Liver (tissue), 8 donors: ENCODE measurements at regions not wholly inside any gene's neighbourhood (a gene's known extent, or its start where the extent isn't known, plus 50 kb on each side); places are given as distances from the start of the nearest gene placed in this dataset.

Source experiments
- DNase-seq: peaks from one replicate; pipeline ENCODE4 v3.0.0-alpha.2; 2017; ENCODE audit warnings: low spot score
- H3K27ac ChIP-seq, 2 donors: one replicate each; pipeline ENCODE4 v1.7.0; 2013; ENCODE audit warnings: inconsistent platforms in 2 of 2, low read length in 2 of 2, control low read depth in 1 of 2, low read depth in 1 of 2, mild to moderate bottlenecking in 1 of 2
- H3K27me3 ChIP-seq, 4 donors: one replicate each; pipeline versions ENCODE4 v1.6.1 to v1.7.0; 2013; ENCODE audit warnings: low read length in 3 of 4, inconsistent platforms in 1 of 4, mild to moderate bottlenecking in 1 of 4, moderate library complexity in 1 of 4; ENCODE audit not compliant: control insufficient read depth in 4 of 4, insufficient read depth in 4 of 4
- H3K36me3 ChIP-seq, 4 donors: one replicate each; pipeline versions ENCODE4 v1.6.1 to v1.7.0; 2013; ENCODE audit warnings: low read length in 3 of 4, mild to moderate bottlenecking in 3 of 4, low read depth in 1 of 4, moderate library complexity in 1 of 4; ENCODE audit not compliant: control insufficient read depth in 4 of 4, insufficient read depth in 3 of 4
- H3K4me1 ChIP-seq, 4 donors: one replicate each; pipeline versions ENCODE4 v1.6.1 to v1.7.0; 2013; ENCODE audit warnings: low read length in 3 of 4, mild to moderate bottlenecking in 3 of 4, moderate library complexity in 1 of 4; ENCODE audit not compliant: control insufficient read depth in 4 of 4, insufficient read depth in 4 of 4
- H3K4me3 ChIP-seq, 3 donors: one replicate each; pipeline versions ENCODE4 v1.6.1 to v1.7.0; 2013; ENCODE audit warnings: low read length in 3 of 3, control low read depth in 1 of 3, low read depth in 1 of 3, mild to moderate bottlenecking in 1 of 3
- H3K9ac ChIP-seq, 2 donors: one replicate each; pipeline ENCODE4 v1.7.0; 2013; ENCODE audit warnings: low read length in 2 of 2, mild to moderate bottlenecking in 2 of 2, moderate library complexity in 2 of 2, control low read depth in 1 of 2, low read depth in 1 of 2
- H3K9me3 ChIP-seq, 4 donors: one replicate each; pipeline versions ENCODE4 v1.6.1 to v1.7.0; 2013; ENCODE audit warnings: low read length in 3 of 4; ENCODE audit not compliant: control insufficient read depth in 4 of 4
- ATF3 ChIP-seq: IDR thresholded peaks from 2 replicates; pipeline ENCODE4 v1.6.1; 2016; ENCODE audit warnings: antibody characterized with exemption
- CTCF ChIP-seq: fragments of 150-350 bp; IDR thresholded peaks from 2 replicates; pipeline ENCODE4 v1.5.1; 2017; ENCODE audit warnings: improper control_type of control experiment, low read depth, low read length; ENCODE audit not compliant: missing input control
- EGR1 ChIP-seq, 2 donors: IDR thresholded peaks; 2 replicates each; pipeline ENCODE4 v1.6.1; 2016 to 2018; ENCODE audit warnings: antibody characterized with exemption in 2 of 2, low read depth in 2 of 2
- FOXA1 ChIP-seq: IDR thresholded peaks from 2 replicates; pipeline ENCODE4 v1.6.1; 2016; ENCODE audit warnings: antibody characterized with exemption
- FOXA2 ChIP-seq: IDR thresholded peaks from 2 replicates; pipeline ENCODE4 v1.6.1; 2016; ENCODE audit warnings: antibody characterized with exemption
- GABPA ChIP-seq, 2 donors: IDR thresholded peaks in 1 of 2; conservative IDR thresholded peaks in 1 of 2; 2 replicates each; pipeline ENCODE4 v1.6.1; 2016; ENCODE audit warnings: antibody characterized with exemption in 2 of 2, mild to moderate bottlenecking in 1 of 2, moderate library complexity in 1 of 2
- HNF4A ChIP-seq, 2 donors: conservative IDR thresholded peaks; 2 replicates each; pipeline ENCODE4 v1.6.1; 2016; ENCODE audit warnings: antibody characterized with exemption in 2 of 2, mild to moderate bottlenecking in 2 of 2
- HNF4G ChIP-seq: IDR thresholded peaks from 2 replicates; pipeline ENCODE4 v1.6.1; 2016; ENCODE audit warnings: antibody characterized with exemption
- JUND ChIP-seq, 2 donors: IDR thresholded peaks; 2 replicates each; pipeline ENCODE4 v1.6.1; 2016; ENCODE audit warnings: antibody characterized with exemption in 2 of 2
- MAX ChIP-seq: IDR thresholded peaks from 2 replicates; pipeline ENCODE4 v1.6.1; 2016; ENCODE audit warnings: antibody characterized with exemption
- NR2F2 ChIP-seq: IDR thresholded peaks from 2 replicates; pipeline ENCODE4 v1.6.1; 2016; ENCODE audit warnings: antibody characterized with exemption
- RAD21 ChIP-seq, 2 donors: IDR thresholded peaks; 2 replicates each; pipeline ENCODE4 v1.6.1; 2016; ENCODE audit warnings: antibody characterized with exemption in 2 of 2, mild to moderate bottlenecking in 2 of 2
- REST ChIP-seq: IDR thresholded peaks from 2 replicates; pipeline ENCODE4 v1.6.1; 2016; ENCODE audit warnings: antibody characterized with exemption, mild to moderate bottlenecking
- RXRA ChIP-seq, 2 donors: IDR thresholded peaks; 2 replicates each; pipeline ENCODE4 v1.6.1; 2017 to 2018; ENCODE audit warnings: antibody characterized with exemption in 2 of 2, mild to moderate bottlenecking in 1 of 2
- SP1 ChIP-seq: IDR thresholded peaks from 2 replicates; pipeline ENCODE4 v1.6.1; 2018; ENCODE audit warnings: antibody characterized with exemption, mild to moderate bottlenecking
- TAF1 ChIP-seq: conservative IDR thresholded peaks from 2 replicates; pipeline ENCODE4 v1.6.1; 2016; ENCODE audit warnings: antibody characterized with exemption, mild to moderate bottlenecking
- YY1 ChIP-seq: IDR thresholded peaks from 2 replicates; pipeline ENCODE4 v1.6.1; 2016; ENCODE audit warnings: antibody characterized with exemption, mild to moderate bottlenecking
- ZBTB33 ChIP-seq: IDR thresholded peaks from 2 replicates; pipeline ENCODE4 v1.6.1; 2016; ENCODE audit warnings: antibody characterized with exemption
- WGBS: extraction: QIAGEN DNeasy Blood & Tissue Kit; methylation state at CpG from one replicate; pipeline ENCODE4 v1.1.7; 2013; 5-methylcytosine and 5-hydroxymethylcytosine counted together
- donor health status: healthy.
- donor health status: healthy.
- donor health status: healthy.
- donor health status: healthy.
- donor health status: healthy.

- no peak overlapping the region for H3K27ac ChIP-seq
- WGBS = 80% methylated on average over 1 of the region's 1 CpG
- H3K36me3 ChIP-seq = no peaks in the 10 kb centered on the region
- H3K9ac ChIP-seq = no peak overlapping the region
- no peaks in the 10 kb centered on the region for H3K9me3 ChIP-seq
- TF ChIP-seq CTCF (no peak), EGR1 (IDR thresholded peaks at IDR 0.05; ENCODE audit: low read depth in 2 of 2) (no peak), TAF1 (no peak), FOXA1 (no peak), REST (no peak), YY1 (no peak), FOXA2 (no peak), SP1 (no peak), JUND (IDR thresholded peaks at IDR 0.05) (no peak), HNF4G (no peak), HNF4A (conservative IDR thresholded peaks at IDR 0.05) (no peak), NR2F2 (no peak), RAD21 (IDR thresholded peaks at IDR 0.05) (no peak), ATF3 (no peak), RXRA (IDR thresholded peaks at IDR 0.05) (no peak), ZBTB33 (no peak), GABPA (IDR thresholded peaks at IDR 0.05 in 1 of 2, conservative IDR thresholded peaks at IDR 0.05 in 1 of 2) (no peak), MAX (no peak)
- DNase-seq = no peak
- no peak overlapping the region for H3K4me3 ChIP-seq
- H3K27me3 ChIP-seq = no peaks in the 10 kb centered on the region
- no peaks in the 10 kb centered on the region for H3K4me1 ChIP-seq
Measured at GRCh38 chr3:20450611-20451010, 264.6 kb upstream of the SGO1 start.

GRCh38 chr3:20442846-20443245, 256.8 kb upstream of the SGO1 start:
- Histone ChIP-seq H3K36me3 (no peaks in the 10 kb centered on the region), H3K27ac (no peak overlapping the region), H3K4me3 (no peak overlapping the region), H3K4me1 (no peaks in the 10 kb centered on the region), H3K27me3 (no peaks in the 10 kb centered on the region), H3K9me3 (no peaks in the 10 kb centered on the region), H3K9ac (no peak overlapping the region)
- no peak for DNase-seq
- TF ChIP-seq MAX (no peak), CTCF (no peak), HNF4A (conservative IDR thresholded peaks at IDR 0.05) (no peak), RAD21 (IDR thresholded peaks at IDR 0.05) (no peak), ATF3 (no peak), TAF1 (no peak), HNF4G (no peak), FOXA2 (no peak), EGR1 (IDR thresholded peaks at IDR 0.05; ENCODE audit: low read depth in 2 of 2) (no peak), ZBTB33 (no peak), GABPA (IDR thresholded peaks at IDR 0.05 in 1 of 2, conservative IDR thresholded peaks at IDR 0.05 in 1 of 2) (no peak), JUND (IDR thresholded peaks at IDR 0.05) (no peak), NR2F2 (no peak)
- WGBS = 82% methylated on average over 1 of the region's 1 CpG
